ENCODE measurements at regions not wholly inside any gene's neighbourhood (a gene's known extent, or its start where the extent isn't known, plus 50 kb on each side); places are given as distances from the start of the nearest gene placed in this dataset.

DNA sequence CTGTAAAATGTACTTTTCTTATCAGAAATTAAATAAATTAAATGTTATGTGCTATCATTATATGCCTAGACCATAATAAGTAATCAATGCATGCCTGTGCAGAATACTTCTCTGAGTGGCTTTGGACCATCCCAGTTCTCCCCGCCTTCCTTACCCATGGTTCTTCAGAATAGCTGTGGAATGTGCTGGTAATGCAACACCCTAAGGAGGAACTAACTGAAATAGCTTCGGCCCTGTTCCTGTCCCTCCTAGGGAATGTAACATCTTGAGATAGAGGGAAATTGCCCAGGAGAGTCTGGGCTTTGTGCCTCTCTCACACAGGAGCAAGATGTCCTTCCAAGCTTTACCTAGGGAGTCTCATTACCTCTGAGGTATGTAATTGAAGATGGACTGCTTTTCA is 693.6 kb upstream of the HS3ST1 start:
- TF ChIP-seq FOXP2 (optimal IDR thresholded peaks at IDR 0.05; ENCODE audit: borderline replicate concordance, extremely low read depth, extremely low read length, insufficient read depth) (no peak), SIN3A (IDR thresholded peaks at IDR 0.05; ENCODE audit: borderline replicate concordance, insufficient read depth, low read length) (no peak), POLR2AphosphoS5 (IDR thresholded peaks at IDR 0.05; ENCODE audit: low read depth, low read length) (no peak), TAF1 (IDR thresholded peaks at IDR 0.05; ENCODE audit: borderline replicate concordance, insufficient read depth, low read length) (no peak)
- TF ChIP-seq, protein P1, sequence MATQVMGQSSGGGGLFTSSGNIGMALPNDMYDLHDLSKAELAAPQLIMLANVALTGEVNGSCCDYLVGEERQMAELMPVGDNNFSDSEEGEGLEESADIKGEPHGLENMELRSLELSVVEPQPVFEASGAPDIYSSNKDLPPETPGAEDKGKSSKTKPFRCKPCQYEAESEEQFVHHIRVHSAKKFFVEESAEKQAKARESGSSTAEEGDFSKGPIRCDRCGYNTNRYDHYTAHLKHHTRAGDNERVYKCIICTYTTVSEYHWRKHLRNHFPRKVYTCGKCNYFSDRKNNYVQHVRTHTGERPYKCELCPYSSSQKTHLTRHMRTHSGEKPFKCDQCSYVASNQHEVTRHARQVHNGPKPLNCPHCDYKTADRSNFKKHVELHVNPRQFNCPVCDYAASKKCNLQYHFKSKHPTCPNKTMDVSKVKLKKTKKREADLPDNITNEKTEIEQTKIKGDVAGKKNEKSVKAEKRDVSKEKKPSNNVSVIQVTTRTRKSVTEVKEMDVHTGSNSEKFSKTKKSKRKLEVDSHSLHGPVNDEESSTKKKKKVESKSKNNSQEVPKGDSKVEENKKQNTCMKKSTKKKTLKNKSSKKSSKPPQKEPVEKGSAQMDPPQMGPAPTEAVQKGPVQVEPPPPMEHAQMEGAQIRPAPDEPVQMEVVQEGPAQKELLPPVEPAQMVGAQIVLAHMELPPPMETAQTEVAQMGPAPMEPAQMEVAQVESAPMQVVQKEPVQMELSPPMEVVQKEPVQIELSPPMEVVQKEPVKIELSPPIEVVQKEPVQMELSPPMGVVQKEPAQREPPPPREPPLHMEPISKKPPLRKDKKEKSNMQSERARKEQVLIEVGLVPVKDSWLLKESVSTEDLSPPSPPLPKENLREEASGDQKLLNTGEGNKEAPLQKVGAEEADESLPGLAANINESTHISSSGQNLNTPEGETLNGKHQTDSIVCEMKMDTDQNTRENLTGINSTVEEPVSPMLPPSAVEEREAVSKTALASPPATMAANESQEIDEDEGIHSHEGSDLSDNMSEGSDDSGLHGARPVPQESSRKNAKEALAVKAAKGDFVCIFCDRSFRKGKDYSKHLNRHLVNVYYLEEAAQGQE (IDR thresholded peaks at IDR 0.05; ENCODE audit: insufficient read depth in 1 of 2, low read depth in 2 of 2, low read length in 2 of 2) = no peak

DNA sequence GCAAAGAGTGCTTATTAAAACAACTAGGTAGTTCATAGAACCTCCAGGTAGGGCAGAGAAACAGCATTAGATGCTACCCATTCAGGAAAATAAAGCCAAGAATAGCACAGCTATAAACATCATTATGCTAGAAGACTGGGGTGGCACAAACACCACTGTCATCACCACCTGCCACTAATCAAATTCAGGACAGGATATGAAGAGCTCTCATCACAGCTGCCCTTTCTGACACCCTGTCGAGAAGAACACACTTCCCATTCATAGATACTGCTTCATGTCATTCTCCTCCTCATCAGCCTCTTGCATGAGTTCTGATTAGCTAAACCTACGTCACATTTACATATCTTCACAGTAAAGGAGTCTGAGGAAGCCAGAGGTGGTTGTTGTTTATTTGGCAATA is 692.3 kb upstream of the HS3ST1 start:
- TF ChIP-seq SIN3A (IDR thresholded peaks at IDR 0.05; ENCODE audit: borderline replicate concordance, insufficient read depth, low read length) (no peak), POLR2AphosphoS5 (IDR thresholded peaks at IDR 0.05; ENCODE audit: low read depth, low read length) (no peak), TAF1 (IDR thresholded peaks at IDR 0.05; ENCODE audit: borderline replicate concordance, insufficient read depth, low read length) (no peak), FOXP2 (optimal IDR thresholded peaks at IDR 0.05; ENCODE audit: borderline replicate concordance, extremely low read depth, extremely low read length, insufficient read depth) (no peak)
- TF ChIP-seq, protein P1 (IDR thresholded peaks at IDR 0.05; ENCODE audit: insufficient read depth in 1 of 2, low read depth in 2 of 2, low read length in 2 of 2) = no peak

DNA sequence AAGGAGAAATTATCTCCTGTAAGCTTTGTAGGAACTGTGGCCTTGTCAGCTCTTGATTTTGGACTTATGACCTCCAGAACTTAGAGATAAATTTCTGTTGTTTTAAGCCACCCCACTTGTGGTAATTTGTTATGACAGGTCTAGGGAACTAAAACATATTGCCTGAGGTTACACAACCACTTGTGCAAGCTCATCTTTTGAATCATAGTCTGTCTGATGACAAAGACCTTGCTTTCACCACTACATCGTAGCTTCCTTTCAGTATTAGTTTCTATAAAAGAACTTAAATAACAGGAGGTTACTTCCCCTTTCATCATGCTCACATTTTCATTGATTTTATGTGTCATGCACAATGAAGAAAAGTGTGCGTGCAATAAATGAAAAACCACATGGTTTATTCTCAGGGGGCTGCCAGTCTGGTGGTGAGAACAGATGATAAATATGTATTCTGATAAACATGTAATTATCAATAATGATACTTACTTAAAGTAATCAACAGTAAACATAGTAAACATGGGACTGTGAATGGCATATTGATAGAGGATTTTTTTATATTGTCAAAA is 690.0 kb upstream of the HS3ST1 start:
- TF ChIP-seq, protein P1 (IDR thresholded peaks at IDR 0.05; ENCODE audit: insufficient read depth in 1 of 2, low read depth in 2 of 2, low read length in 2 of 2) = no peak
- TF ChIP-seq TAF1 (IDR thresholded peaks at IDR 0.05; ENCODE audit: borderline replicate concordance, insufficient read depth, low read length) = no peak
- no peak for TF ChIP-seq SIN3A (IDR thresholded peaks at IDR 0.05; ENCODE audit: borderline replicate concordance, insufficient read depth, low read length)
- no peak for TF ChIP-seq POLR2AphosphoS5 (IDR thresholded peaks at IDR 0.05; ENCODE audit: low read depth, low read length)
- no peak for TF ChIP-seq FOXP2 (optimal IDR thresholded peaks at IDR 0.05; ENCODE audit: borderline replicate concordance, extremely low read depth, extremely low read length, insufficient read depth)

DNA sequence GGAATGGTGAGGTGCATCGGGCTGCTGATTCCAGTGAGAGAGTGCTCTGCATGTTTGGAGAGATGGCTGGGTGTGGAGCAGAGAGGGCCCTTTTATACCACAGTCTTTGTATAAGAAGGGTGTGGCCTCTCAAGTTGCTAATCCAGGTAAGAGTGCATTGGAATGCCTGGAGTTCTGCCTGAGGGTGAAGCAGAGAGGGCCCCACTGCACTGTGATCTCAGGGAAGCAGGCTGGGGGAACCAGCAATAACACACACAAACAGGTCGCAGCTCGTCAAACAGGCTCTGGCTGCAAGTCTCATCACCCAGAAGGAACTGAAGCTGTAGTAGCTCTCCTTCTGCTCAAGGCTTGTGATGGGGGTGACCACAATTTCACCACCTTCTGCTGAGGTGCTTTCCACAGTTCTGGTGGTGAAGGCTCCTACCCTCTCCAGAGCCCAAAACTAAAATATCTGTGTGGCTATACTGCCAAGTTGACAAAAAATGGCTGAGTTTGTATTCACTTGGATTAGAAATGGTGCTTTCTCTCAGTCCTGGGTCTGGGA is 687.4 kb upstream of the HS3ST1 start:
- no peak for TF ChIP-seq POLR2AphosphoS5 (IDR thresholded peaks at IDR 0.05; ENCODE audit: low read depth, low read length)
- TF ChIP-seq FOXP2 (optimal IDR thresholded peaks at IDR 0.05; ENCODE audit: borderline replicate concordance, extremely low read depth, extremely low read length, insufficient read depth) = no peak
- no peak for TF ChIP-seq SIN3A (IDR thresholded peaks at IDR 0.05; ENCODE audit: borderline replicate concordance, insufficient read depth, low read length)
- TF ChIP-seq, protein P1 (IDR thresholded peaks at IDR 0.05; ENCODE audit: insufficient read depth in 1 of 2, low read depth in 2 of 2, low read length in 2 of 2) = no peak
